ENCODE measurements at regions not wholly inside any gene's neighbourhood (a gene's known extent, or its start where the extent isn't known, plus 50 kb on each side); places are given as distances from the start of the nearest gene placed in this dataset.

GRCh38 chr18:47403949-47404348 is 152.5 kb upstream of the SKOR2 start (continued):
- TF ChIP-seq ZNF407 (IDR thresholded peaks at IDR 0.05; ENCODE audit: low read depth) (no peak), NR2C2 (CRISPR knock-in tag; IDR thresholded peaks at IDR 0.05) (no peak), NR2C2 (tag; IDR thresholded peaks at IDR 0.05) (no peak)

- no peak overlapping the region for H2AFZ ChIP-seq (ENCODE audit: low read depth, low read length)
- no peak for DNase-seq (ENCODE audit: extremely low read depth in 1 of 4, low spot score in 3 of 4)
- intact Hi-C loops (cut with micrococcal nuclease), result no loop called here
- H3K79me2 ChIP-seq (ENCODE audit: control insufficient read depth, insufficient read depth, low read length), result no peaks in the 10 kb centered on the region
- H3K9me1 ChIP-seq (ENCODE audit: control insufficient read depth, insufficient read depth, low read length), result no peaks in the 10 kb centered on the region
- H3K27me3 ChIP-seq (ENCODE audit: control insufficient read depth in 2 of 2, insufficient read depth in 2 of 2, low read length in 2 of 2), result no peaks in the 10 kb centered on the region
- H3K27ac ChIP-seq (ENCODE audit: extremely low read depth, low read depth, low read length), result no peak overlapping the region
- WGBS (ENCODE audit: insufficient coverage, low coverage, missing lambda C conversion rate), result 0% methylated on average over 8 of the region's 8 CpGs
- in situ Hi-C loops (cut with MboI), result no loop called here
- FAIRE-seq, result no peak
- H3K4me3 ChIP-seq, result no peak overlapping the region
- H4K20me1 ChIP-seq (replicated peaks; ENCODE audit: control insufficient read depth, insufficient read depth, low read length), result no peaks in the 10 kb centered on the region
- ChIA-PET CTCF (ENCODE audit: low intra/inter-chr PET ratio) (no interaction called here), POLR2A (interaction anchor here (1.2 kb wide), 1 partner anchor 13 kb away, joined by 3 read pairs; no protein-coding TSS in a partner anchor)
- no peaks in the 10 kb centered on the region for H3K4me1 ChIP-seq (replicated peaks in 1 of 2; ENCODE audit: control insufficient read depth in 2 of 2, insufficient read depth in 2 of 2, low read length in 2 of 2)
- ATAC-seq, result no peak
- H3K9ac ChIP-seq (ENCODE audit: insufficient read depth in 1 of 2, low read depth in 2 of 2, low read length in 2 of 2), result no peak overlapping the region
- BruUV-seq (replicated peaks), result no TSS peak
- no peak overlapping the region for H3K4me2 ChIP-seq (ENCODE audit: insufficient read depth, low read length)
- no peaks in the 10 kb centered on the region for H3K36me3 ChIP-seq (ENCODE audit: control insufficient read depth, insufficient read depth, low read length)
- H3K9me3 ChIP-seq (replicated peaks; ENCODE audit: control insufficient read depth, insufficient read depth, low read depth, low read length), result no peaks in the 10 kb centered on the region
- TF ChIP-seq TGIF2 (CRISPR knock-in tag; IDR thresholded peaks at IDR 0.05) (no peak), POLR3G (IDR thresholded peaks at IDR 0.05; ENCODE audit: extremely low read depth, insufficient read length, insufficient replicate concordance) (no peak), NFRKB (IDR thresholded peaks at IDR 0.05; ENCODE audit: low read depth) (no peak), HLTF (IDR thresholded peaks at IDR 0.05) (no peak), CEBPG (CRISPR knock-in tag; IDR thresholded peaks at IDR 0.05) (no peak), CEBPG (tag; conservative IDR thresholded peaks at IDR 0.05 in 1 of 2, IDR thresholded peaks at IDR 0.05 in 1 of 2) (no peak), CBX5 (IDR thresholded peaks at IDR 0.05; ENCODE audit: borderline replicate concordance, low read depth) (no peak), ZNF511 (CRISPR knock-in tag; IDR thresholded peaks at IDR 0.05) (no peak), CHD1 (IDR thresholded peaks at IDR 0.05; ENCODE audit: low read length) (no peak), BMI1 (IDR thresholded peaks at IDR 0.05; ENCODE audit: low read length) (no peak), ZNF780A (CRISPR knock-in tag; IDR thresholded peaks at IDR 0.05) (no peak), NONO (IDR thresholded peaks at IDR 0.05; ENCODE audit: low read depth in 2 of 2, low read length in 1 of 2) (no peak), HDAC1 (IDR thresholded peaks at IDR 0.05) (no peak)
Measured at GRCh38 chr18:47403317-47403716, 151.9 kb upstream of the SKOR2 start.

All from K562 (cell line).